ENCODE measurements at regions not wholly inside any gene's neighbourhood (a gene's known extent, or its start where the extent isn't known, plus 50 kb on each side); places are given as distances from the start of the nearest gene placed in this dataset.

DNA sequence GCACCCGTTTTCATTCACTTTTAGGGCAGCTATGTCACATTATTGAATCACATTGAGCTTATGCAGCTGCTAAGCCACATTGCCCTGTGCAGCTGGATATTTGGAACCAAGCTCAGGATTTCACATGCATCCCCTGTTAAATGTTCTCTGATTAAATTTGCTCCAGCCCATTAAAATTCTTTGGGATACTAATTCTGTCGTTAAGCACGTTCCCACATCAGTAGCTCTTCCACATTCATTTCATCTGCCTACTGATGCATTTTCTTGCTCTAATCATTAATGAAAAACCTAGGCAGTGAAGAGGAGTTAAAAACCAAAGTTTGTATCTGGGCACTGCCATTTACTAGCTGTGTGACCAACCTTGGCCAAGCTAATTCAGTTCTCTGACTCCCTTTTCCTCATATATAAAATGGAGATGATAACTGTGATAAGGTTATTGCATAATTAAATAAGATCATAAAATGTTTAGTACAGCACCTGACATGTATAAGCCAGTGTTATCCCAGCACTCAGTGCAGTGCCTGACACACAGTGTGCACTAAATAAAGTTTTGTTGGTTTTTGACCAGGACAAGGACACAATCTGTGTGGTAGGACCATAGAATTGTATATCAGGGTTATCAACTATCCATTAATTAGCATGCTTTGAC is 222.2 kb upstream of the ATP11B start:
- ATAC-seq = no peak
- no TSS peak for BruUV-seq (replicated peaks)
- H3K36me3 ChIP-seq (ENCODE audit: control insufficient read depth, insufficient read depth, low read length) = no peaks in the 10 kb centered on the region
- no peaks in the 10 kb centered on the region for H3K9me3 ChIP-seq (ENCODE audit: control insufficient read depth, insufficient read depth, low read depth, low read length)
- H3K4me1 ChIP-seq (ENCODE audit: control insufficient read depth, insufficient read depth, low read length) = no peaks in the 10 kb centered on the region
- H3K27me3 ChIP-seq (ENCODE audit: control insufficient read depth, insufficient read depth, low read length) = no peaks in the 10 kb centered on the region
- TF ChIP-seq TCF7L2 (IDR thresholded peaks at IDR 0.05; ENCODE audit: low read depth, low read length) (no peak), POLR2AphosphoS5 (IDR thresholded peaks at IDR 0.05; ENCODE audit: low read depth, low read length) (no peak), SIN3A (IDR thresholded peaks at IDR 0.05; ENCODE audit: borderline replicate concordance, insufficient read depth, low read depth, low read length) (no peak)
- TF ChIP-seq, protein P1, sequence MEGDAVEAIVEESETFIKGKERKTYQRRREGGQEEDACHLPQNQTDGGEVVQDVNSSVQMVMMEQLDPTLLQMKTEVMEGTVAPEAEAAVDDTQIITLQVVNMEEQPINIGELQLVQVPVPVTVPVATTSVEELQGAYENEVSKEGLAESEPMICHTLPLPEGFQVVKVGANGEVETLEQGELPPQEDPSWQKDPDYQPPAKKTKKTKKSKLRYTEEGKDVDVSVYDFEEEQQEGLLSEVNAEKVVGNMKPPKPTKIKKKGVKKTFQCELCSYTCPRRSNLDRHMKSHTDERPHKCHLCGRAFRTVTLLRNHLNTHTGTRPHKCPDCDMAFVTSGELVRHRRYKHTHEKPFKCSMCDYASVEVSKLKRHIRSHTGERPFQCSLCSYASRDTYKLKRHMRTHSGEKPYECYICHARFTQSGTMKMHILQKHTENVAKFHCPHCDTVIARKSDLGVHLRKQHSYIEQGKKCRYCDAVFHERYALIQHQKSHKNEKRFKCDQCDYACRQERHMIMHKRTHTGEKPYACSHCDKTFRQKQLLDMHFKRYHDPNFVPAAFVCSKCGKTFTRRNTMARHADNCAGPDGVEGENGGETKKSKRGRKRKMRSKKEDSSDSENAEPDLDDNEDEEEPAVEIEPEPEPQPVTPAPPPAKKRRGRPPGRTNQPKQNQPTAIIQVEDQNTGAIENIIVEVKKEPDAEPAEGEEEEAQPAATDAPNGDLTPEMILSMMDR (IDR thresholded peaks at IDR 0.05) = no peak
- TF ChIP-seq, protein P2, sequence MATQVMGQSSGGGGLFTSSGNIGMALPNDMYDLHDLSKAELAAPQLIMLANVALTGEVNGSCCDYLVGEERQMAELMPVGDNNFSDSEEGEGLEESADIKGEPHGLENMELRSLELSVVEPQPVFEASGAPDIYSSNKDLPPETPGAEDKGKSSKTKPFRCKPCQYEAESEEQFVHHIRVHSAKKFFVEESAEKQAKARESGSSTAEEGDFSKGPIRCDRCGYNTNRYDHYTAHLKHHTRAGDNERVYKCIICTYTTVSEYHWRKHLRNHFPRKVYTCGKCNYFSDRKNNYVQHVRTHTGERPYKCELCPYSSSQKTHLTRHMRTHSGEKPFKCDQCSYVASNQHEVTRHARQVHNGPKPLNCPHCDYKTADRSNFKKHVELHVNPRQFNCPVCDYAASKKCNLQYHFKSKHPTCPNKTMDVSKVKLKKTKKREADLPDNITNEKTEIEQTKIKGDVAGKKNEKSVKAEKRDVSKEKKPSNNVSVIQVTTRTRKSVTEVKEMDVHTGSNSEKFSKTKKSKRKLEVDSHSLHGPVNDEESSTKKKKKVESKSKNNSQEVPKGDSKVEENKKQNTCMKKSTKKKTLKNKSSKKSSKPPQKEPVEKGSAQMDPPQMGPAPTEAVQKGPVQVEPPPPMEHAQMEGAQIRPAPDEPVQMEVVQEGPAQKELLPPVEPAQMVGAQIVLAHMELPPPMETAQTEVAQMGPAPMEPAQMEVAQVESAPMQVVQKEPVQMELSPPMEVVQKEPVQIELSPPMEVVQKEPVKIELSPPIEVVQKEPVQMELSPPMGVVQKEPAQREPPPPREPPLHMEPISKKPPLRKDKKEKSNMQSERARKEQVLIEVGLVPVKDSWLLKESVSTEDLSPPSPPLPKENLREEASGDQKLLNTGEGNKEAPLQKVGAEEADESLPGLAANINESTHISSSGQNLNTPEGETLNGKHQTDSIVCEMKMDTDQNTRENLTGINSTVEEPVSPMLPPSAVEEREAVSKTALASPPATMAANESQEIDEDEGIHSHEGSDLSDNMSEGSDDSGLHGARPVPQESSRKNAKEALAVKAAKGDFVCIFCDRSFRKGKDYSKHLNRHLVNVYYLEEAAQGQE (IDR thresholded peaks at IDR 0.05; ENCODE audit: insufficient read depth in 1 of 2, low read depth in 2 of 2, low read length in 1 of 2) = no peak
- DNase-seq (ENCODE audit: low read depth, low spot score) = no peak
- H3K27ac ChIP-seq (ENCODE audit: low read length) = no peak overlapping the region
- in situ Hi-C loops (cut with HindIII; ENCODE audit: low pct_unique_long_range_greater_than_20kb, low sequenced_read_pairs) (no loop called here), intact Hi-C loops (cut with micrococcal nuclease; ENCODE audit: unreplicated experiment) (no loop called here)
- CTCF ChIA-PET = no interaction called here
- POLR2A ChIA-PET = no interaction called here
- no peak overlapping the region for H3K4me3 ChIP-seq (ENCODE audit: low read depth in 2 of 2, low read length in 2 of 2)

DNA sequence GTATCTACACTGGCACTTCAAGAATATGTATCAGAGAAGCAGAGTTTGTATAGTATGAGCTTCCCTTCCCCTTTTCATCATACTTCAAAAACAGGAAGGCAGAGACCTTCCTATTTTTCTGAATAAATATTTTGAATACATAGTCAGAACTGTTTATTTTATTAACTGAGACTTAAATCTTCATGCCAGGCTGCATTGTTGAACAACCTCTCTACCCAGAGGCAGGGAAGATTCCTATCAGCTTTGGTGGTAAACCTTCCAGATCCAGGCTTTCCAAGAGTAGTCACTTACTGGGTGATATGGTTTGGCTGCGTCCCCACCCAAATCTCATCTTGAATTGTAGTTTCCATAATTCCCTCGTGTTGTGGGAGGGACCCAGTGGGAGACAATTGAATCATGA is 217.4 kb upstream of the ATP11B start:
- ChIA-PET POLR2A (no interaction called here), CTCF (no interaction called here)
- TF ChIP-seq TCF7L2 (IDR thresholded peaks at IDR 0.05; ENCODE audit: low read depth, low read length) (no peak), POLR2AphosphoS5 (IDR thresholded peaks at IDR 0.05; ENCODE audit: low read depth, low read length) (no peak), SIN3A (IDR thresholded peaks at IDR 0.05; ENCODE audit: borderline replicate concordance, insufficient read depth, low read depth, low read length) (no peak)
- TF ChIP-seq, protein P1 (IDR thresholded peaks at IDR 0.05) = no peak
- TF ChIP-seq, protein P2 (IDR thresholded peaks at IDR 0.05; ENCODE audit: insufficient read depth in 1 of 2, low read depth in 2 of 2, low read length in 1 of 2) = no peak
- in situ Hi-C loops (cut with HindIII; ENCODE audit: low pct_unique_long_range_greater_than_20kb, low sequenced_read_pairs) = no loop called here
- Histone ChIP-seq H3K27me3 (ENCODE audit: control insufficient read depth, insufficient read depth, low read length) (no peaks in the 10 kb centered on the region), H3K4me1 (ENCODE audit: control insufficient read depth, insufficient read depth, low read length) (no peaks in the 10 kb centered on the region), H3K36me3 (ENCODE audit: control insufficient read depth, insufficient read depth, low read length) (no peaks in the 10 kb centered on the region), H3K9me3 (ENCODE audit: control insufficient read depth, insufficient read depth, low read depth, low read length) (no peaks in the 10 kb centered on the region), H3K27ac (ENCODE audit: low read length) (no peak overlapping the region), H3K4me3 (ENCODE audit: low read depth in 2 of 2, low read length in 2 of 2) (no peak overlapping the region)
- DNase-seq (ENCODE audit: low read depth, low spot score) (no peak), ATAC-seq (no peak)
- intact Hi-C loops (cut with micrococcal nuclease; ENCODE audit: unreplicated experiment) = no loop called here
- no TSS peak for BruUV-seq (replicated peaks)

Data from Panc1 (cell line).